PC-3 (cell line): ENCODE measurements at regions not wholly inside any gene's neighbourhood (a gene's known extent, or its start where the extent isn't known, plus 50 kb on each side); places are given as distances from the start of the nearest gene placed in this dataset.

ENCODE experiments used
- ATAC-seq: fragments of 200-7000 bp; cut with Tn5 transposase; 2 replicates; pipeline ENCODE4 v1.9.1; 2020; ENCODE audit warnings: mild to moderate bottlenecking, moderate library complexity
- BruUV-seq: library from RNA; stranded (reverse); fragments of 400-500 nt; replicated peaks from 2 replicates; lab custom pipeline; 2021; lab: Mats Ljungman, UMichigan
- CTCF ChIA-PET: fragments of 300-600 bp; sonication (Branson Sonifier 250); formaldehyde crosslinking; loops from one replicate; lab custom pipeline; 2022; ENCODE audit warnings: antibody characterized with exemption; lab: Charles Lee
- POLR2A ChIA-PET: fragments of 300-600 bp; sonication (Branson Sonifier 250); formaldehyde crosslinking; loops from one replicate; lab custom pipeline; 2022; ENCODE audit warnings: antibody characterized with exemption; ENCODE audit not compliant: unreplicated experiment; lab: Charles Lee
- DNase-seq: peaks from one replicate; pipeline ENCODE4 v3.0.0-alpha.2; 2015
- H2AFZ ChIP-seq: fragments of 300-600 bp; sonication (generic); 2 replicates; pipeline ENCODE4 v1.6.0; 2016; ENCODE audit warnings: antibody characterized with exemption, low read length
- H3F3A ChIP-seq: fragments of 300-600 bp; sonication (generic); one replicate; pipeline ENCODE4 v1.6.0; 2017; ENCODE audit warnings: antibody characterized with exemption, low read length, control low read depth, mild to moderate bottlenecking; ENCODE audit not compliant: unreplicated experiment
- H3K27ac ChIP-seq: fragments of 300-600 bp; sonication (generic); 2 replicates; pipeline ENCODE4 v1.5.1; 2016; ENCODE audit warnings: mild to moderate bottlenecking, low read length
- H3K27me3 ChIP-seq: fragments of 300-600 bp; sonication (generic); 2 replicates; pipeline ENCODE4 v1.6.1; 2016; ENCODE audit warnings: low read length, mixed read lengths
- H3K36me3 ChIP-seq: fragments of 300-600 bp; sonication (generic); 2 replicates; pipeline ENCODE4 v1.6.1; 2016; ENCODE audit warnings: low read depth, mixed run types, low read length, mixed read lengths
- H3K4me1 ChIP-seq: fragments of 300-600 bp; sonication (generic); 2 replicates; pipeline ENCODE4 v1.5.1; 2016; ENCODE audit warnings: low read length; ENCODE audit not compliant: insufficient read depth
- H3K4me2 ChIP-seq: fragments of 300-600 bp; sonication (generic); 2 replicates; pipeline ENCODE4 v1.6.0; 2016; ENCODE audit warnings: low read length
- H3K4me3 ChIP-seq: fragments of 300-600 bp; sonication (generic); 2 replicates; pipeline ENCODE4 v1.5.1; 2016; ENCODE audit warnings: mild to moderate bottlenecking, low read length, mixed read lengths
- H3K79me2 ChIP-seq: fragments of 300-600 bp; sonication (generic); 2 replicates; pipeline ENCODE4 v1.6.1; 2017; ENCODE audit warnings: low read length, mixed read lengths
- H3K9ac ChIP-seq: fragments of 300-600 bp; sonication (generic); 2 replicates; pipeline ENCODE4 v1.6.0; 2016; ENCODE audit warnings: mild to moderate bottlenecking, low read length
- H3K9me2 ChIP-seq: fragments of 300-600 bp; sonication (generic); replicated peaks from 2 replicates; pipeline ENCODE4 v1.6.1; 2016; ENCODE audit warnings: mixed run types, low read length, mixed read lengths
- H3K9me3 ChIP-seq: fragments of 300-600 bp; sonication (generic); 2 replicates; pipeline ENCODE4 v1.6.1; 2016; ENCODE audit warnings: low read length, mixed read lengths
- H4K20me1 ChIP-seq: fragments of 300-600 bp; sonication (generic); 2 replicates; pipeline ENCODE4 v1.6.1; 2016; ENCODE audit warnings: low read length, mixed read lengths
- CTCF ChIP-seq: fragments of 300-600 bp; sonication (generic); conservative IDR thresholded peaks from 2 replicates; pipeline ENCODE4 v1.5.1; 2017; ENCODE audit warnings: antibody characterized with exemption, low read depth, mild to moderate bottlenecking, low read length
- EZH2 ChIP-seq: fragments of 300-600 bp; sonication (generic); IDR thresholded peaks from one replicate; pipeline ENCODE4 v1.6.1; 2017; ENCODE audit warnings: antibody characterized with exemption, mild to moderate bottlenecking, low read length; ENCODE audit not compliant: unreplicated experiment
- EZH2phosphoT487 ChIP-seq: fragments of 300-600 bp; sonication (generic); IDR thresholded peaks from 2 replicates; pipeline ENCODE4 v1.6.1; 2018; ENCODE audit warnings: mild to moderate bottlenecking, antibody characterized with exemption, low read length, borderline replicate concordance
- intact Hi-C: fragments of 100-400 bp; cut with micrococcal nuclease; formaldehyde crosslinking; loops from 2 replicates; pipeline ENCODE4 v1.9.0; 2023

GRCh38 chr6:156028335-156029131 is 572.9 kb upstream of the NOX3 start:
- no peak for ATAC-seq
- no peak overlapping the region for H3K4me2 ChIP-seq
- no peaks in the 10 kb centered on the region for H3F3A ChIP-seq
- no TSS peak for BruUV-seq
- no peaks in the 10 kb centered on the region for H3K9me2 ChIP-seq
- no peaks in the 10 kb centered on the region for H4K20me1 ChIP-seq
- no peaks in the 10 kb centered on the region for H3K79me2 ChIP-seq
- ChIA-PET CTCF (no interaction called here), POLR2A (no interaction called here)
- no peak for DNase-seq
- no peak overlapping the region for H3K4me3 ChIP-seq
- H3K27me3 ChIP-seq: no peaks in the 10 kb centered on the region
- no peak overlapping the region for H3K9ac ChIP-seq
- H3K4me1 ChIP-seq: no peaks in the 10 kb centered on the region
- TF ChIP-seq CTCF: no peak
- no peak for TF ChIP-seq EZH2
- no peak for TF ChIP-seq EZH2phosphoT487
- intact Hi-C loops: no loop called here
- no peaks in the 10 kb centered on the region; the same call in 1 of the 2 replicates for H3K36me3 ChIP-seq
- H2AFZ ChIP-seq: no peak overlapping the region
- H3K9me3 ChIP-seq: peaks cover 9% of the 10 kb centered on the region; the same call in 1 of the 2 replicates
- no peak overlapping the region for H3K27ac ChIP-seq

- Histone ChIP-seq H3K9me3 (no peaks in the 10 kb centered on the region), H3K4me2 (no peak overlapping the region), H3K9me2 (no peaks in the 10 kb centered on the region), H3F3A (no peaks in the 10 kb centered on the region), H3K79me2 (no peaks in the 10 kb centered on the region), H3K27me3 (no peaks in the 10 kb centered on the region), H3K9ac (no peak overlapping the region), H3K4me1 (no peaks in the 10 kb centered on the region), H3K4me3 (no peak overlapping the region), H4K20me1 (no peaks in the 10 kb centered on the region), H2AFZ (no peak overlapping the region), H3K27ac (no peak overlapping the region), H3K36me3 (no peaks in the 10 kb centered on the region)
- intact Hi-C loops: no loop called here
- TF ChIP-seq CTCF (no peak), EZH2phosphoT487 (no peak), EZH2 (no peak)
- no TSS peak for BruUV-seq
- DNase-seq: no peak
- ATAC-seq: no peak
- POLR2A ChIA-PET: no interaction called here
- CTCF ChIA-PET: no interaction called here
Observed at GRCh38 chr6:156027248-156027626, 571.6 kb upstream of the NOX3 start.
